Activated T-cell treated with anti-CD3 and anti-CD28 coated beads, Interleukin-2, amount 50 U/mL, for 4 hours (primary cell): ENCODE measurements at regions not wholly inside any gene's neighbourhood (a gene's known extent, or its start where the extent isn't known, plus 50 kb on each side); places are given as distances from the start of the nearest gene placed in this dataset.
"Not testable (repeated sequence)": the region's sequence is repeated elsewhere in the genome, so short reads cannot be mapped to it uniquely, and the experiment has no call there.

Experiments
- ATAC-seq, 2 donors: fragments of 200-7000 bp; cut with Tn5 transposase; one replicate each; pipeline ENCODE4 v1.10.0; 2021
- DNase-seq: peaks from one replicate; pipeline ENCODE4 v3.0.0-alpha.2; 2020
- H3K27me3 Mint-ChIP-seq: one replicate; pipeline ENCODE4 v1.8.0; 2021; ENCODE audit warnings: low read depth, mixed read lengths
- H3K36me3 Mint-ChIP-seq: one replicate; pipeline ENCODE4 v1.8.0; 2022; ENCODE audit warnings: mixed read lengths; ENCODE audit not compliant: insufficient read depth
- H3K4me1 Mint-ChIP-seq: one replicate; pipeline ENCODE4 v1.8.0; 2021; ENCODE audit warnings: low read depth, mixed read lengths
- H3K4me3 Mint-ChIP-seq: one replicate; pipeline ENCODE4 v1.8.0; 2021; ENCODE audit warnings: mild to moderate bottlenecking, moderate library complexity, mixed read lengths
- H3K9me3 Mint-ChIP-seq: one replicate; pipeline ENCODE4 v1.8.0; 2021; ENCODE audit warnings: mixed read lengths

GRCh38 chr9:94441146-94441545 lies 112.7 kb upstream of the NUTM2F start:
- H3K9me3 Mint-ChIP-seq, H3K4me3 Mint-ChIP-seq, H3K27me3 Mint-ChIP-seq, ATAC-seq, H3K4me1 Mint-ChIP-seq, DNase-seq: not testable (repeated sequence)
- peaks cover 26% of the 10 kb centered on the region for H3K36me3 Mint-ChIP-seq

- H3K27me3 Mint-ChIP-seq = no peaks in the 10 kb centered on the region
- no peaks in the 10 kb centered on the region for H3K4me1 Mint-ChIP-seq
- H3K4me3 Mint-ChIP-seq = no peak overlapping the region
- DNase-seq (no peak), ATAC-seq (no peak)
- H3K36me3 Mint-ChIP-seq = peaks cover 31% of the 10 kb centered on the region
- H3K9me3 Mint-ChIP-seq = no peaks in the 10 kb centered on the region
Measured at GRCh38 chr9:94441796-94442195, 113.1 kb upstream of the PCAT7 start.

DNA sequence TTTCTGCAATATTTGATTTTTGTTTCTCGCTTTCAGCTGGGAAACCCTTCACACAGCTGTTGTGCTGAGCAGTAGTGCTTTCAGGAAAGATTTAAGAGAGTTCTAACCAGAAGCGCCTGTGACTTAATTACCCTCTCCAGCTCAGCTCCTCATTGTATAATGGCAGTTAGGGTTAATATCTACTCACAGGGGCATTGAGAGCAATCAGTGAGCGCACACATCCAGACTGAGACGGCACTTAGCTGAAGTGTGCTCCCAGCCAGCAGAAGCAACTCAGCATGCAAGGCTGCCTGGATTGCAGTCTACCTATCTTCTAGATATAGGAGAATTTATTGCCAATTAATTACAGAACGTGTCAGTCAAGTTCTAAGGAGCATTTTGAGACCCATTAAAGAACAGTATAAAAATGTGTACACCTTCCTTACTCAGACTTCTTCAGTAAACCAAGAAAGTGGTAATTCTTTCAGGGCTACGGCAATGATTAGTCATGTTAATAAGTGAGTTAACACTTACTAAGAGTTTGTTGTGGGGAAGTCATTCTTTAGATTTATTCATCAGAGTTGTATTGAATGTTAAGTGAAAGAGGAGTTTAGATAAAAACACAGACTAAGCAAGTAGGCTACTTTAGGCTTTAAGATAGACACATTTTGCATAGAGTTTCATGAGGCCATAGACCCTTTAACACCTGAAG lies 111.7 kb upstream of the PCAT7 start:
- Mint-ChIP-seq H3K27me3 (no peaks in the 10 kb centered on the region), H3K36me3 (peaks cover 37% of the 10 kb centered on the region), H3K4me3 (no peak overlapping the region), H3K4me1 (no peaks in the 10 kb centered on the region), H3K9me3 (no peaks in the 10 kb centered on the region)
- DNase-seq (no peak), ATAC-seq (no peak)

DNA sequence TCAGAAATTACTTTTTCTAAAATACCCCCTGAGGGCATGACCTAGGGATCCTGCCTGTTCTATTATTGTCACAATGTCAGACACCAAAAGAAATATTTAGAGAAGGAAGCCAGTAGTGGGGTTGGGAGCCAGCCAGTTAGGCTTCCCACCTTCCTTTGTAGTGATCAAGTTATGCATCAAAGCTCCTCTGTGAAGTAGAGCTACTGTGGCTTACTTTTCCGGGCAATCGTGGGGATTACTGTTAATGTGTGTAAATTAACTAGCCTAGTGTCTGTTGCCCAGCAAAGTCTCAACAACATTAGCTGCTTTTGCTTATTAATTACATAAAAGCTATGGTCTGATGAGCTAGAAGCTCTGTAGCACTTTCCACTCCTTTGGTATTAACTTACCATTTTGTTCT lies 109.0 kb upstream of the PCAT7 start:
- DNase-seq (no peak), ATAC-seq (no peak)
- Mint-ChIP-seq H3K4me3 (no peak overlapping the region), H3K4me1 (no peaks in the 10 kb centered on the region), H3K9me3 (no peaks in the 10 kb centered on the region), H3K36me3 (peaks cover 44% of the 10 kb centered on the region), H3K27me3 (no peaks in the 10 kb centered on the region)

- DNase-seq = no peak
- no peak for ATAC-seq
- Mint-ChIP-seq H3K36me3 (peaks cover 43% of the 10 kb centered on the region), H3K9me3 (no peaks in the 10 kb centered on the region), H3K27me3 (no peaks in the 10 kb centered on the region), H3K4me1 (no peaks in the 10 kb centered on the region), H3K4me3 (no peak overlapping the region)
Measured at GRCh38 chr9:94449486-94449885, 105.4 kb upstream of the PCAT7 start.

GRCh38 chr9:94464790-94465189 lies 90.1 kb upstream of the PCAT7 start:
- Mint-ChIP-seq H3K9me3 (peaks cover 39% of the 10 kb centered on the region), H3K27me3 (no peaks in the 10 kb centered on the region), H3K4me3 (no peak overlapping the region), H3K36me3 (peaks cover 22% of the 10 kb centered on the region), H3K4me1 (no peaks in the 10 kb centered on the region)
- ATAC-seq (no peak), DNase-seq (no peak)

- peaks cover 19% of the 10 kb centered on the region for H3K9me3 Mint-ChIP-seq
- not testable (repeated sequence) for DNase-seq, H3K36me3 Mint-ChIP-seq, H3K4me1 Mint-ChIP-seq, ATAC-seq, H3K4me3 Mint-ChIP-seq
- peaks cover 13% of the 10 kb centered on the region for H3K27me3 Mint-ChIP-seq
Measured at GRCh38 chr9:94472063-94472462, 82.8 kb upstream of the PCAT7 start.

- DNase-seq (no peak), ATAC-seq (no peak)
- H3K4me1 Mint-ChIP-seq = no peaks in the 10 kb centered on the region
- peaks cover 13% of the 10 kb centered on the region for H3K27me3 Mint-ChIP-seq
- H3K4me3 Mint-ChIP-seq = no peak overlapping the region
- peaks cover 1% of the 10 kb centered on the region for H3K36me3 Mint-ChIP-seq
- peaks cover 15% of the 10 kb centered on the region for H3K9me3 Mint-ChIP-seq
Measured at GRCh38 chr9:94472806-94473360, 82.0 kb upstream of the PCAT7 start.

DNA sequence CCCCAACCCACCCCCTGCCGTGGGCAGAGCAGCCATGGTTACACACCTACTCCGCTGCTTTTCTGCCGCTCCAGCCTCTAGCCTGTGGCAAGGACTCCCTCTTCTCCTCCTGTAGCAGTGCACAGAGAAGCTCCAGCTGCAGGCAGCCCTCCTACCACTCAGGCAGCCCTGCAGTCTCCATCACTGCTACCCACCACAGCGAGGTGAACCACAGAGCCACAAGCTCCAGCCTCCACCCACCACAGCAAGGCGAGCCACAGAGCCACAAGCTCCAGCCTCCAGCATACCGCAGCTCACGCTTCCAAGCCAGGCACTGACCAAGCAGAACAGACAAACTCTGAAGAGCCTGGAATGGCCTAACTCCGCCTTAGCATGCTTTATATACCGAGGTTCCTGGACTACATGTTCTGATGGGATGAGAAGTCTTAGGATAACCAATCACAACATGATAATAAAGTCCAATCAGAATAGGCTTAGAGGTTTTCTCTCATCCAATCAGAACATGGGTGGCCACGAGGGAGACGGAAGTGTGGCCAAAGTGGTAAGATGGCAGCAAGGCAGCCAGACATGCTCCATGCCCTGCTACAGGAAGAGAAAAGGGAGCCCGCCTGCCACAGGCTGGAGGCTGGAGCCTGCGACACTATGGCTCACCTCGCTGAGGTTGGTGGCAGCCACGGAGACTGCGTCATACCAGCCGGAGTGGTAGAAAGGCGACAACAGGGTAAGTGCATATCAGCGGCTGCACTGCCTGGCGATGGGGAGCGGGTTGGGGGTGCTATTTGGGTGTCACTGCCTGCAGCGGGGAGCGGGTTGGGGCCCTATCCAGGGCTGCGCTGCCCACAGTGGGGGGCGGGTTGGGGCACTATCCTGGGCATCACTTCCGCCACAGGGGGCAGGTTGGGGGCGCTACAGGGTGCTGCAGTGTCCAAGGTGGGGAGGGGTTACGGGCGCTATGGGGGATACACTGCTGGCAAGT lies 75.8 kb upstream of the PCAT7 start:
- Mint-ChIP-seq H3K9me3 (no peaks in the 10 kb centered on the region), H3K4me1 (no peaks in the 10 kb centered on the region), H3K36me3 (no peaks in the 10 kb centered on the region), H3K4me3 (no peak overlapping the region), H3K27me3 (peaks cover 11% of the 10 kb centered on the region)
- ATAC-seq (no peak), DNase-seq (no peak)

DNA sequence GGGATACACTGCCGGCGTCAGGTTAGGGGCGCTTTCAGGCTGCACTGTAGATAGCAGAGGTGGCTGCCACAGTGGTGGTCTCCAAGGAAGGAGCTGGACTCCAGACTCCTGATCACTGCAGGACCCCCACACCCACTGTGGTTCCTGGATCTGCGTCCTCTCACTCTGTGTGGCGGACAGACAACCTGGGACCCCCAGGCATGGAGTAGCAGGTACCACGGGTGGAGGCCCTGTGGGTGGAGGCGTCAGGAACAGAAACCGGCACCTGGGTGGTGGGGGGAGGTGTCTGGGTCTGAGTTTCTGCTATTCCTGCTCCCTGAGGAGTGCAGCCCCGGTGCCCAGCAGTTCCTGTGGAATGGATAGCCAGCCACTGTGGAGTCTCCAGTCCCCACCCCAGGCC lies 75.1 kb upstream of the PCAT7 start:
- no peaks in the 10 kb centered on the region for H3K36me3 Mint-ChIP-seq
- H3K4me3 Mint-ChIP-seq = no peak overlapping the region
- no peaks in the 10 kb centered on the region for H3K9me3 Mint-ChIP-seq
- H3K27me3 Mint-ChIP-seq = peaks cover 6% of the 10 kb centered on the region
- ATAC-seq (no peak), DNase-seq (no peak)
- H3K4me1 Mint-ChIP-seq = no peaks in the 10 kb centered on the region

- H3K4me3 Mint-ChIP-seq = no peak overlapping the region
- ATAC-seq = peak in 1 of 2 donors; percentile 21
- DNase-seq = no peak
- no peaks in the 10 kb centered on the region for H3K36me3 Mint-ChIP-seq
- no peaks in the 10 kb centered on the region for H3K4me1 Mint-ChIP-seq
- H3K9me3 Mint-ChIP-seq = no peaks in the 10 kb centered on the region
- peaks cover 6% of the 10 kb centered on the region for H3K27me3 Mint-ChIP-seq
Measured at GRCh38 chr9:94480205-94480604, 74.7 kb upstream of the PCAT7 start.

GRCh38 chr9:94482110-94482509 lies 72.8 kb upstream of the PCAT7 start:
- DNase-seq (no peak), ATAC-seq (no peak)
- H3K36me3 Mint-ChIP-seq = no peaks in the 10 kb centered on the region
- H3K4me3 Mint-ChIP-seq = no peak overlapping the region
- H3K4me1 Mint-ChIP-seq = no peaks in the 10 kb centered on the region
- H3K27me3 Mint-ChIP-seq = no peaks in the 10 kb centered on the region
- H3K9me3 Mint-ChIP-seq = no peaks in the 10 kb centered on the region

GRCh38 chr9:94490465-94490864 lies 64.4 kb upstream of the PCAT7 start:
- Mint-ChIP-seq H3K9me3 (no peaks in the 10 kb centered on the region), H3K4me3 (no peak overlapping the region), H3K36me3 (no peaks in the 10 kb centered on the region), H3K4me1 (no peaks in the 10 kb centered on the region), H3K27me3 (peaks cover 23% of the 10 kb centered on the region)
- no peak for DNase-seq
- no peak for ATAC-seq

DNA sequence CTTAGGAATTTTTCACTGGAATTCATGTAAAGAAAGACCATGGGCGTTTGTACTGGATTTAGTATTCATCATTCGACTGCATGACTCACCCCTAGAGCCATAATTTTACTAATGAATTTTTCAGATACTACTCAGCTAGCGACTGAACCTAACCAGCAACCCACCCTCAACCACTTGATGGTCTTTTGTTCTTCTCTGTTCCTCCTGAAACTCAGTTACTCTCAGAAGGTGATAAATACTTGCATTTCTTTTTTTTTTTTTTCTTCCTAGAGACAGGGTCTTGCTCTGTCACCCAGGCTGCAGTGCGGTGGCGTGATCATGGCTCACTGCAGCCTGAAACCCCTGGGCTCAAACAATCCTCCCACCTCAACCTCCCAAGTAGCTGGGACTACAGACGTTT lies 62.8 kb upstream of the PCAT7 start:
- DNase-seq, H3K4me1 Mint-ChIP-seq, H3K9me3 Mint-ChIP-seq, ATAC-seq, H3K4me3 Mint-ChIP-seq, H3K36me3 Mint-ChIP-seq: not testable (repeated sequence)
- H3K27me3 Mint-ChIP-seq = peaks cover 23% of the 10 kb centered on the region
